ENCODE measurements at regions not wholly inside any gene's neighbourhood (a gene's known extent, or its start where the extent isn't known, plus 50 kb on each side); places are given as distances from the start of the nearest gene placed in this dataset.

DNA sequence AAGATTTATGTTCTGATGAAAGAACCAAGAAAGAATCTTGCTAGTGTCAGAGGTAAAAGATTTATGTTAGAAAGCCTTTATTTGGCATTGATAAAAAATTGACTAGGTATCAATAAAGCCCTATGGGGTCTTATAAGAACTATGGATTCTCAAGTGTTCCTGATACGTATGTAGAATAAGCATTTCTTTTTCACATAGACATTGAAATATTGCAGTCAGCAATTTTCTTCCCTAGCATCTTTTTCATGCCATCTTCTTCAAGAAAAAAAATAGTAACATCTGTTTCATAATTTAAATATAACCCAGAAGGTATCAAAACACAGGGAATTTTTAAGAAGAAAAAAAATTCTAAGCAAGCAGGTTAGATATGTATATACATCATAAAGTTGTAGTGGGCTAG is 230.6 kb downstream of the CENPW start:
- ChIA-PET CTCF (no interaction called here), POLR2A (no interaction called here)
- Mint-ChIP-seq H3K27ac (no peak overlapping the region), H3K4me1 (ENCODE audit: low read depth) (no peaks in the 10 kb centered on the region), H3K9me3 (peaks cover 2% of the 10 kb centered on the region), H3K27me3 (no peaks in the 10 kb centered on the region), H3K4me3 (no peak overlapping the region), H3K36me3 (ENCODE audit: low read depth) (no peaks in the 10 kb centered on the region)
- DNase-seq (no peak), ATAC-seq (no peak)
- TF ChIP-seq, protein P1, sequence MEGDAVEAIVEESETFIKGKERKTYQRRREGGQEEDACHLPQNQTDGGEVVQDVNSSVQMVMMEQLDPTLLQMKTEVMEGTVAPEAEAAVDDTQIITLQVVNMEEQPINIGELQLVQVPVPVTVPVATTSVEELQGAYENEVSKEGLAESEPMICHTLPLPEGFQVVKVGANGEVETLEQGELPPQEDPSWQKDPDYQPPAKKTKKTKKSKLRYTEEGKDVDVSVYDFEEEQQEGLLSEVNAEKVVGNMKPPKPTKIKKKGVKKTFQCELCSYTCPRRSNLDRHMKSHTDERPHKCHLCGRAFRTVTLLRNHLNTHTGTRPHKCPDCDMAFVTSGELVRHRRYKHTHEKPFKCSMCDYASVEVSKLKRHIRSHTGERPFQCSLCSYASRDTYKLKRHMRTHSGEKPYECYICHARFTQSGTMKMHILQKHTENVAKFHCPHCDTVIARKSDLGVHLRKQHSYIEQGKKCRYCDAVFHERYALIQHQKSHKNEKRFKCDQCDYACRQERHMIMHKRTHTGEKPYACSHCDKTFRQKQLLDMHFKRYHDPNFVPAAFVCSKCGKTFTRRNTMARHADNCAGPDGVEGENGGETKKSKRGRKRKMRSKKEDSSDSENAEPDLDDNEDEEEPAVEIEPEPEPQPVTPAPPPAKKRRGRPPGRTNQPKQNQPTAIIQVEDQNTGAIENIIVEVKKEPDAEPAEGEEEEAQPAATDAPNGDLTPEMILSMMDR (IDR thresholded peaks at IDR 0.05) = no peak
- intact Hi-C loops (cut with micrococcal nuclease) = no loop called here

DNA sequence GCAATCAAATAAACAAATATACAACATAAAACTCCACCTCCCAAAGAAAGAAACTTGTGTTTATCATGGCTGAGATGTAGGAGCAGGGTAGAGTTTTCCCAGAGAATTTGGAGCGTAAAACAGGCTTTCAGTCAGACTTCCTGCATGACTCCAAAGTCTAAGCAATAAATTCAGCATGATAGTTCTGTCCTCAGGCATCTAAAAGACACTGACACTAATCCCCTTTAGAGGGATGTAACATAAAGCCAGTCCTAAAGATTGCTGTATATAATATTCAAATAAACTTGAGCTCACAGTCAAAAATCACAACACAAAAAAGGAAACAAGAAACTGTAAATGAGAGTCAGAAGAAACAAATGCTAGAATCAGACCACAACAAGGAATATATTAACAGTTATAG is 234.4 kb downstream of the CENPW start:
- ChIA-PET CTCF (no interaction called here), POLR2A (no interaction called here)
- no peaks in the 10 kb centered on the region for H3K27me3 Mint-ChIP-seq
- ATAC-seq (no peak), DNase-seq (no peak)
- intact Hi-C loops (cut with micrococcal nuclease) = no loop called here
- TF ChIP-seq, protein P1 (IDR thresholded peaks at IDR 0.05) = no peak
- no peaks in the 10 kb centered on the region for H3K9me3 Mint-ChIP-seq
- no peaks in the 10 kb centered on the region for H3K4me1 Mint-ChIP-seq (ENCODE audit: low read depth)
- H3K27ac Mint-ChIP-seq = no peak overlapping the region
- H3K4me3 Mint-ChIP-seq = no peak overlapping the region
- H3K36me3 Mint-ChIP-seq (ENCODE audit: low read depth) = no peaks in the 10 kb centered on the region

DNA sequence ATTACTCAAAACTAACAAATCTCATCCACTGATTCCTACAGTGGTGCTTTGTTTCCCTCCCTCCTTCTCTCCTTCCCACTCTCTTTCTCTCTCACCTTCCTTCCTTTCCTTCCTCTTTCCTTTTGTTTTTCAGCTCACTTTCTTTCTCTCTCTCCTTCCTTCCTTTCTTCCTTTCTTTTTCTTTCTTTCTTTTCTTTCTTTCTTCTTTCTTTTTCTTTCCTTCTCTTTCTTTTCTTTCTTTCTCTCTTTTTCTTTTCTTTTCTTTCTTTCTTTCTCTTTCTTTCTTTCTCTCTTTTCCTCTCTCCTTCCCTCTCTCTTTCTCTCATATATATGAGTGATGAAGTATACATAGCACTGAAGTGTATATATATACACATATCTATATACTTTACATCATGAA is 241.4 kb downstream of the CENPW start:
- intact Hi-C loops (cut with micrococcal nuclease) = no loop called here
- no peaks in the 10 kb centered on the region for H3K27me3 Mint-ChIP-seq
- no peaks in the 10 kb centered on the region for H3K36me3 Mint-ChIP-seq (ENCODE audit: low read depth)
- TF ChIP-seq, protein P1 (IDR thresholded peaks at IDR 0.05) = no peak
- no peaks in the 10 kb centered on the region for H3K9me3 Mint-ChIP-seq
- no peak overlapping the region for H3K4me3 Mint-ChIP-seq
- ATAC-seq (no peak), DNase-seq (no peak)
- CTCF ChIA-PET = no interaction called here
- no peak overlapping the region for H3K27ac Mint-ChIP-seq
- POLR2A ChIA-PET = no interaction called here
- H3K4me1 Mint-ChIP-seq (ENCODE audit: low read depth) = no peaks in the 10 kb centered on the region

DNA sequence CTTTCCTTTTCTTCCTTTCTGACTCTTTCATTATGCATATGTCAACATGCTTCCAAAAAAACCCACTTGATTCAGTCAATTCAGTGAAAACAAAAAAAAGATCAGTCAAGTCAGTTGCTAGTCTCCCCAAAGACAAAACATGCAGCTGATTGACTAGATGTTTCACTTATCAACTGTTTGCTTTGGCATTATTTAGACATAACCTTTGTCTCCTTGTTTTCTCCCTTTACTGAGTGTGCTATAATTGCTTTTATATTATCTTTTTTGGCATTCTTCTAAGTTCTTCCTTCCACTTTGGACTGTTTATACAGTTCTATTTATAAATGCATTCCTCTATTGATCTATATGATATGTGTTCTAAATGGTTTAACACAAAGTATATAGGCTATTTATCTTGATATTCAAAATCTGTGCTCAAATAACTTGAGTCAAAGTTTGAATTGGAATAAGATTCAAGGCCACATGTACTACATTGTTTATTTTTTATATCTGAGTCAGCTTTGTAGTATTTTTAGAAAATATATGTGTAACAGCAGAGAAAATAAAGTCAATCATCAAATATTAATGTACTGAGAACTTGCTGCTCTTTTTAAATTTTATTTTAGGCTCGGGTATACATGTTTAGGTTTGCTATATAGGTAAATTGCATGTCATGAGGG is 260.5 kb downstream of the CENPW start:
- Mint-ChIP-seq H3K36me3 (ENCODE audit: low read depth) (no peaks in the 10 kb centered on the region), H3K4me1 (ENCODE audit: low read depth) (no peaks in the 10 kb centered on the region), H3K27ac (no peak overlapping the region), H3K4me3 (no peak overlapping the region), H3K27me3 (no peaks in the 10 kb centered on the region), H3K9me3 (peaks cover 4% of the 10 kb centered on the region)
- POLR2A ChIA-PET = no interaction called here
- no peak for ATAC-seq
- CTCF ChIA-PET = no interaction called here
- intact Hi-C loops (cut with micrococcal nuclease) = no loop called here
- DNase-seq = no peak
- TF ChIP-seq, protein P1 (IDR thresholded peaks at IDR 0.05) = no peak

DNA sequence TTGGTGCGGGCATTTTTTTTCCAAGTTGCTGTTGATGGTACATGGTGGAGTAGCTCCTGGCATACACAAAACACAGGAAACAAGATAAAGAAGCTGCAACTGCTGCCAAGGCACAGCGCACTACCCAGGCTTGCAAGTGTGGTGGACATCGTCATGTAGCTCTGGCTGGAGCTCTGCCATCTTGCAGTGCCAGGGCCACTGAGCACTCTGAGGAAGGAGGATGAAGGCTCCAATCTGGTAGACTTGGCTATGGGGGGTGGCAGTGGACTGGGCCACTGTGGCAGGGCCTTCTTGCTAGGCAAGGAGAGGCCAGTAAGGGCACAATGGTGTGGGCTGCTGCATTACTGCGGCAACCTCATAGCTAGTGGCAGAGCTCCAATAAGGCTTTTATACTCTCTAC is 263.5 kb downstream of the CENPW start:
- Mint-ChIP-seq H3K4me3 (no peak overlapping the region), H3K4me1 (ENCODE audit: low read depth) (no peaks in the 10 kb centered on the region), H3K36me3 (ENCODE audit: low read depth) (no peaks in the 10 kb centered on the region), H3K27ac (no peak overlapping the region), H3K9me3 (peaks cover 4% of the 10 kb centered on the region), H3K27me3 (no peaks in the 10 kb centered on the region)
- TF ChIP-seq, protein P1 (IDR thresholded peaks at IDR 0.05) = no peak
- CTCF ChIA-PET = no interaction called here
- ATAC-seq (no peak), DNase-seq (no peak)
- POLR2A ChIA-PET = no interaction called here
- intact Hi-C loops (cut with micrococcal nuclease) = no loop called here
